Thyroid gland (tissue), 4 donors: ENCODE measurements at regions not wholly inside any gene's neighbourhood (a gene's known extent, or its start where the extent isn't known, plus 50 kb on each side); places are given as distances from the start of the nearest gene placed in this dataset.

Experiments
- CTCF ChIP-seq, 6 experiments: fragments of 200-600 bp in 3 of 6; fragments of 450-650 bp in 3 of 6; sonication (generic) in 3 of 6; IDR thresholded peaks; one replicate each; pipeline ENCODE4 v1.5.1; 2016 to 2019; ENCODE audit warnings: antibody characterized with exemption in 6 of 6, mild to moderate bottlenecking in 2 of 6, inconsistent platforms in 1 of 6, moderate library complexity in 1 of 6
- POLR2A ChIP-seq, 2 donors: fragments of 450-650 bp; IDR thresholded peaks; one replicate each; pipeline ENCODE4 v1.6.1; 2017; ENCODE audit warnings: antibody characterized with exemption in 2 of 2, mild to moderate bottlenecking in 2 of 2, moderate library complexity in 1 of 2

- TF ChIP-seq CTCF (IDR thresholded peaks at IDR 0.05): no peak
- TF ChIP-seq POLR2A (IDR thresholded peaks at IDR 0.05): no peak
Measured at GRCh38 chr9:108530141-108530540, 325.6 kb downstream of the ACTL7B start.
